G401.6 (cell line): ENCODE measurements at regions not wholly inside any gene's neighbourhood (a gene's known extent, or its start where the extent isn't known, plus 50 kb on each side); places are given as distances from the start of the nearest gene placed in this dataset.

Experiments used
- FAIRE-seq: peaks from 2 replicates; lab custom pipeline; 2012; peaks lifted over from hg19 to GRCh38; lab: Jason Lieb, UNC

DNA sequence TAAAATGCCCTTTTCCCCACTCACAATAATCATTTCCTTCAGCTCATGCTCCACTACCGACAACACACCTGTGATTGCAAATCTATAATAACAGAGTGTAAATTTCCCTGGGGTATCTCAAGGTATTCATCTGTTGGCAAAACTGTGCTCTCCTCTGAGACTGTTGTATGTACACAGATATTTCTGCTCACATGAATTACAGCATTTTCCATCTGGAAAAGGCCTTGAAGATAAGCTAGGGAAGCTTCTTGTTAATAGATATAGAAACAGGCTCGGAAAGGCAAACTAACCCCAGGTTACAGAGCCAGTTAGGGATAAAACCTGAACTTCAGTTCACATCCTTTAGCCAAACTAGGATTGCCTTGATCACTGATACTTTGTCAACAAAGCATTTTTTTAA, 210.4 kb upstream of the KRR1 start:
- FAIRE-seq = no peak

DNA sequence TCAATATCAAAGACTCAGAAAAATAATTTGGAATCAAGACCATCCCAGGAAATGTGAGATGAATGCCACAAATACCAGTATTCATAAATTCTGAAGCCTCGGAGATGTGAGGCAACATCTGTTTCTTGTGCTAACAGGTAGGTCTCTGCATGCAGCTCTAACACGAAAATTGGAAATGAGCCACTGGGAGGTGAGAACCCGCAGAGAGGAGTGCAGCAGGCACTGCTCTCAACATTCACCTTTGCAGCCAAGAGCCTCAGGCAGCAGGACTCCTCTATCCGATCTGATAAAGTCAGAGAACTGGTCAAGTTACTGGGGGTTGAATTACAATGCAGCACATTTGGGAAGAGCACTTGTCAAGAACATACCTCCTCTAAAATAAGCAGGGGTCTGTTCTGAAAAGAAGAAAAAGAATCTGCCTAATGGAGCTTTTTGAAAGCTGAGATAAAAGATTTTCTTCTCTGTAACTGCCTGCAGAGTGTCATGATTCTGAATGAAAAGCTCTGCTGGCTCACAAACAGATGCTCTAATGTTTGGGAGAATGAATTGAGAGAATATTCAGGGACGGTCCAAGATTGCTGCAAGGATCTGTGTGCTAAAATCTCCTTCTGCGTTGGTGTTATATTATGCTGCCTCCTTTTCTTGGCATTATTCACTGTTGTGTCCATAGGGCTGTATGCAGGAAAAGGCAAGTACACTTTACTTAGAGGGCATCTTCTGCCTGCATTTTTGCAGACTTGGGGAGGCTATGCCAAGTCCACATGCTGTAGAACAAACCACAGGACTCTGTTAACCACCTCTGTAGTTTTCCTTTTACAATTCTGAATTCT, 209.6 kb upstream of the KRR1 start:
- no peak for FAIRE-seq

DNA sequence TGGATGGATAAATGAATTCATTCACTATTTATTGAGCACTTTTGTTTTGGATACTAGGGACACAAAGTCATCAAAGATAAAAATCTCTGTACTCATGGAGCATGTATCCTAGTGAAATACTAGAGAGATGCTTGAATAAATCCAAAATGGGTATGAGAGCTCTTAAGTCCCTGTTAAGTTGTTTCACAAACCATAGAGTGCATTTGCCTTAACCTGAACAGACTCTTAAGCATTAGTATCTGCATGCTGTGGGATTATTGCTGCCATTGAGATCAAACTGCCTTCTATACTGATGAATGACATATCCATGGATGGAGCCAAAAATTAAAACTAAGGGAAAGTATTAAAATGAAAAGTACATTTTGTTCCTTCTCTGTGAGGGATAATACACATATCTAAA, 206.5 kb upstream of the KRR1 start:
- FAIRE-seq = no peak

DNA sequence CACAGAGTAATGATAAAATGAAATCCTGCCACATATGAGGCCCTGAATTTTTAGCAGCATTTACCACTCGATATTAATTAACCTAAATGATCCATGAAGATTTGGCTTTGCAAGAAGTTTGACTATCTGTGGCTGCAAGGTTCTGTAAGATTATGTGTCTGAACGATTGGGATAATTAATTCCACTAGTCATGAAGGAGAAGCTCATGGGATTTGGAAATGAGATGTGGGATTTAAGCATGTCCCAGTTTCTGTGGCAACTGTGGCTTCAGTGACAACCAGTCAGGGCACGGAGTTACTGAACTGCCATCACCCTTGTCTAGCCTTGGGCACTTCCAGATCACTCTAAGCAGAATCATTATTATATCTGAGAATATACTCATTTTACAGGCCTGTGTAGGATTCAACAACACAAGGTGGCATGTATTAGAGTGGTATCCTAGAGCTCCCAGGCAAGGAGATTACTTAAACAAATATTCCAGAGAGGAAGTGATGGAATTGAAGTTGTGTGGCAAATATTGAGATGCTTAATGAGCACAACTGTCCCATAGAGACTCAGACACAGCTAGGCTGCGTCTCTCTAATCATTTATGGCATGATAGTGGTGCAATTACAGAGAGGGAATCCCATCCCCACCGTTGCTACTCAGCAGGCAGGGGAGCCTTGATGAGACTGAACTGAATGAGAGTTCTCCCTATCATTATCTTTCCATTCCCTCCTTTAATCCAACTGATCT, 205.0 kb upstream of the KRR1 start:
- no peak for FAIRE-seq

DNA sequence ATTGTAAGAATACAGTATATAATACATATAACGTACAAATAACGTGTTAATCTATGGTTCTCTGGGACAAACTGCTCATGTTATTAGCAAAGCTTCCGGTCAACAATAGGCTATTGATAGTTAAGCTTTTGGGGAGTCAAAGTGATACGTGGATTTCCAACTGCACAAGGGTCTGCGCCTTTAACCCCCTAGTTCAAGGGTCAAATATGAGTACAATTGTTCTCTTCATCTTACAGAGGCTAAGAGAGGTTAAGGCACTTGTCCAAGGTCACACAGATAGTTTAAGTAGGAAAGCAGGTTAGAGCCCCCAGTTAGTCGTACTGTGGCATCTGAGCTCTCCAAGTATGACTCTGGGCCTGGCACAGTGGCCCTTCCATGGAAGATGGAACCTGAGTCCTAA, 204.3 kb upstream of the KRR1 start:
- FAIRE-seq = no peak

DNA sequence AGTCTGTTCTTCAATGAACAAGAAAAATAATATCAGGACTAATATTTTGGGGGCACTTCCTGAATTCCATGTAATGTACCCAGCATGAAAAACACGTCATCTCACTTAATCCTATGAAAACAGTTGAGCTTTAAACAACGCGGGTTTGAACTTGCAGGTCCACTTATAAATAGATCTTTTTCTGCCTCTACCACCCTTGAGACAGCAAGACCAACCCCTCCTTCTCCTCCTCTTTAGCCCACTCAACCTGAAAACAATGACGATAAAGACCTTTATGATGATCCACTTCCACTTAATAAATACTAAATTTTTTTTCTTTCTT, 203.9 kb upstream of the KRR1 start:
- no peak for FAIRE-seq

DNA sequence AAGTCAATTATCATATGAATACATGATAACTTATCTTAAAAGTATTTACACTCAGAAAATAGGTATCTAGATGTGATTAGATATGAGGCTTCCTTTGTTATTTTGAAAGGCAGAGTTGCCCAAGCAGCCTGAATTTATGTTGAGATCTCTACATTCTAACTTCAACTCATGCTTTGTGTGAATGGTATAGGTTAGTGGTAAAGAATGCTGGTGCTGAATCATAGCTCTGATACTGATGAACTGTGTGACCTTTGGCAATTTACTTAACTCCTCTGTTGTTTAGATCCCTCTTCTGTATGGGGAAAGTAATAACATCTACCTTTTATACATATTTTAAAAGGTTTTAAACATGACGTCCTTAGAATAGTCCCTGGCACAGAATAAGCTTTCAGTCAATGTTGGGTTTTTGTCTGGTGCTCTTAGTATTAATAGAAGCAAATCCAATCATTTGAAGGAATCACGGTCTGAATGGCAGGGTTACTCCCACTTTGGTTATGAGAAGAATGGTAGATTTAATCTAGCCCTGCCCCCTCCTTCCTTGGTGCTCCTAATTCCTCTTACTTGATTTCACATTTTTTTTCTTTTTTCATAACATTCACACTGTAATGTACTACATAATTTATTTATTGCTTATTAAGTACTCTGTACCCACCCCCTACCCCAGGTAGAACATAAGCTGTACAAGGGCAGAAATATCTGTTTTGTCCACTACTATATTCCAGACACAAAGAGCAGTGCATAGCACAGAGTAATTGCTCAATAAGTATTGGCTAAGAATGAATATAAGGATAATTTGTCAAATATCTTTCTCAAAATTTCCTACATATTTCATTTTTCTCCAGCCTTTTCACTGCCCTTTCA, 203.3 kb upstream of the KRR1 start:
- no peak for FAIRE-seq

DNA sequence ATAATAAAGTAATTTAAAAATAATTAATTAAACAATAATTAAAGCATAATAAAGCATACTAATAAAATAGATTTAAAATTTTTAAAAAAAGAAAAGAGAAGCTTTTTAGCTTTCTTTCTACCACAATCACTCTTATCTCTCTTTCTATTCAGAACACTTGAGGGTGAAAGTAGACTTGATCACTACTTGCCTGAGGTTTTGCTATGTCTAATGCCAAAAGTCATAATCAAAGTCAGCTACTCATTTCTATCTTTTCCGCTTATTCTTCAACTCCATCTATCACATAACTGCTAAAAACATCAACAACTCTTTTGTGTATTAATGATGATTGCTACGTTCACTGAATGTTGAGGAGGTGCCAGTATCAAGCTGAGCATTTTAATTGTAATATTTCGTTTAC, 202.0 kb upstream of the KRR1 start:
- no peak for FAIRE-seq

DNA sequence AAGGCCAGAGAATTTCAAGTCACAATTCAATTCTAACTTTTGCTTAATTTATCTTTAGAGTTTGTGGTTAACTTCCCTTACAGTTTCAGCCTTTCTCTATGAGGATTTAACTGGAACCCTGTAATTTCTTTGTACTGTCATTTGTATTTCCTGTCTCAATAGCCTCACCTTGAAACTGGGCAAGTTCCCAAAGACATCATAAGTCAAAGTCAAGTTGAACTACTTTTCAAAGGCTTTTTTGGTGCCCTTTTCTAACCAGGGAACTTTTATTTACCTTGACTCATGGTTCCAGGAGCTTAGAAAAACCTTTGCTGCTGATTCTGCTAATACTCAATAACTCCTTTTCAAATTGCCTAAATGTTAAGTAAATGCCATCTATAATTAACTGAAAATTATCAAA, 200.8 kb upstream of the KRR1 start:
- FAIRE-seq = no peak

DNA sequence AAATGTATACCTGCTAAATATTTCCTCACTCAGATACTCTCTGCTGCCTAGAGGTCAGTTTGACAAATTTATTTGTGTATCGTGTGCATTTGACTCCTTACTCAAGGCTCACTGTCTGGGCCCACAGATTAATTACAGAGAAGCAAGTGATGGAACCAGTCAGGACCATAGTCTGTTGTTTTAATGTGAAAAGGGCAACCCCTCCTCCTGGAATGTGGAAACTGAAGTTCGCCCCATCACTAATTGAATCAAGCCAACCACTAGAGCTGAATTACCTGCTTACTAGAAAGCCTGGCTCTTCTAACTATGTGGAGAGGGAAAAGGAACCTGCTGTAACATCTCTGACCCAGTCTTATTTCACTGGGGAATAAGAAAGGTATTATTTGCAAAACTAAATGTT, 199.9 kb upstream of the KRR1 start:
- no peak for FAIRE-seq

DNA sequence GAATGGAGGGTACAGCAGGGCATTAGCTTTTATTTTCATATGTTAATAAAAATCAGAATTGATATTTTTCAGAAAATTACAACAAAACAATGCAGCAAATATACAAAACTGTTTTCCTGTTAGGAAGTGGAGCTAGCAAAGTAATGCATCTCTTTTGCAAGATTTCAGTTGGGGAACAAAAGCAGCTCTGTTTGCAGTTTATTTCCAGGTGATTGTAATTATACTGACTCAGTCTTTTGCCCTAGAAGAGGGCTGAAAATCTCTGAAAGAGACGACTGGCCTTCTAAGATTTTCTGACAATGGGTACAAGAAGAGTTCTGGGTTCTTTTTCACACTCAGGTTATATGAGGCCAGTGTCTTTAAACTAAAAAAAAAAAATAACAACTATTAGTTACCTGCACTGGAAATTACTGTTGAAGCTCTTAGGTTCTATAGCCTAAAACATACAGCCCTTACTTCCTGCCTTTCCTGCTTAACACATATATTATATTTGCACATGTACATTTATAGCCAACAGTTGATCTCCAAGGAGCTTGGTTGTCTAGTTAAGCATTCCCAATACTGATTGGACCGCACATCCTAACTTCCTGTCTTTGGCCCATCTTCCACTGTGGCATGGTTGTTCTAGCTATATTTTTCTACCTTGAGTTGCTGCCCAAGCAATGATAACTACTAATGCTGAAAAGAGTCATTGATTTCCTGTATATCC, 199.1 kb upstream of the KRR1 start:
- FAIRE-seq = no peak

DNA sequence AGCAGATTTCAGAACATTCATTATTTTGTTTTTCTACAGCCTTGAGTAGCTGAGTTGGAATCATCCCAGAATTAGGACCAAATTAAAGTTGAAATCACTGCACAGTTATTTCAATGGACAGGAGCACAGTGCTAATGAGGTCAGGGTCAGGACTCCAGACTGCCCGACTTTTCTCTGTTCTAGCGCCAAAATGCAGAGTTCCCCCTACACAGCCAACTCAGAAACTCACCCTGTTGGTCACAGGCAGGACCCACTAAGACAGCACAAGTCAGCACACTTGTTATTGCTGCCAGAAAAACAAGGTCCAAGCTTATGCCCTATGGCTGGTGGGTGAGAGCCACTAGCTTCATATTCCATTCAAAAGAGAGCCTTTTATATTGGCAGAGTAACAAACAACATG, 198.1 kb upstream of the KRR1 start:
- FAIRE-seq = no peak

DNA sequence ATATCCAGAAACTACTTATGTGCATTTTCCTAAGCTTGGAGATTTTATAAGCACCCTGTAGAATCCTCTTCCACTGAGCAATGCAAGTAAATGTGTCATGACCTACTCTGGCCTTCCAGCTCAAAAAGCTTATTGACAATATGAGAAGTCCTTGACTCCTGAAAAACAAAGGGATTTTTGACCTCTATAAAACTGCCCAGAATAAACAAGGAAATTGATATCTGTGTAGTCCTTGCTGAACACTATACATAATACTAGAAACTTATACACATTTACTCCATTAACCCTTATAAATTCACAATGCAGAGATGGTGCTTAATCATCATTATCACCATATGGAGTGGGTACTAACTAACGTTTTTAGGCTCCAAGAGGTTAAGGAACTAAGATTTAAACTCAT, 197.4 kb upstream of the KRR1 start:
- FAIRE-seq = no peak

DNA sequence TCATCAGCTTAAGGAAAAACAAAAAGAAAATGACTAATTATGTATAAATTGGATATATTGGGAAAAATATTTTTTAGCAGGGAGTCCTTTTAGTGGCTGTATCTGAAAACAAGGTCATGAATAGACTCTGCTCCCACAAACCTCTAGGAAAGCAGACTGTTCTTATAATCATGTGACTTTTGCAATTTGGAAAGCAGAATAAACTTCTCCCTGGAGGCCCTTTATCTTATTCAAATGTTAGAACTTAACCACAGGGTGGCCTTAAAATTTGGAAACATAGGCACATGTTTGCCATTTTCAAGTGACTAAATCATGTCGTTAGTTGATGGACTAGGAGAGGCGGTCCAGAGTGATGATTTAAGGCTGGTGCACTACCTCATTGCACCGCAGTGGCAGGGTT, 196.6 kb upstream of the KRR1 start:
- FAIRE-seq = no peak

DNA sequence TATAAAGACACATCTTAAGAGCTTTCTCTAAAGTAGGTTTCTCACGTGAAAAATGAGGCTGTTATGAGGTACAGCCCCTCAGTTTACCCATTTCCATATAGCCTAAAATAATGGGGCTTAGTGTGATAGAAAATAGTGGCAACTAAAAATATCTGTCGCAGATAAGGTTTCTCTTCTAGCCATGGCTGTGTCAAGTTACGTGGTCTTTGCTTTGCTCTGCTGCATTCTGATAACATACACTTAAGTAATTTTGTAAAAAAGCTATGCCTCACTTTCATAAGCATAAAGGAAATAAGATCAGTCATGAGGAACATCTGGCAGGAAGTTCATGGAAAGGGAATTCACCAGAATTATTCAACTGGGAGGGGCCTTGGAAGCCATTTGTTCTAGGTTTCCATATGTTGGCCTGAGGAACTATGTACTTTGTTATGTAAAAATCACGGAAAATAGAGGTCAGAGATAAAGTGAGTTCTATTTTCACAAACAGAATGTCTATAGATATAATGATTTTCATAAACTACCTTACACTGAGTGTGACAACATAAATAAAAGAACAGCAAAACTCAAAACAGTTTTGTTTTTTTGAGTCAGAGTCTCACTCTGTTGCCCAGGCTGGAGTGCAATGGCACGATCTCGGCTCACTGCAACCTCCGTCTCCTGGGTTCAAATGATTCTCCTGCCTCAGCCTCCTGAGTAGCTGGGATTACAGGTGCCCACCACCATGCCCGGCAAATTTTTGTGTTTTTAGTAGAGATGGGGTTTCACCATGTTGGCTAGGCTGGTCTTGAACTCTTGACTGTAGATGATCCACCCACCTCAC, 195.6 kb upstream of the KRR1 start:
- FAIRE-seq = no peak

DNA sequence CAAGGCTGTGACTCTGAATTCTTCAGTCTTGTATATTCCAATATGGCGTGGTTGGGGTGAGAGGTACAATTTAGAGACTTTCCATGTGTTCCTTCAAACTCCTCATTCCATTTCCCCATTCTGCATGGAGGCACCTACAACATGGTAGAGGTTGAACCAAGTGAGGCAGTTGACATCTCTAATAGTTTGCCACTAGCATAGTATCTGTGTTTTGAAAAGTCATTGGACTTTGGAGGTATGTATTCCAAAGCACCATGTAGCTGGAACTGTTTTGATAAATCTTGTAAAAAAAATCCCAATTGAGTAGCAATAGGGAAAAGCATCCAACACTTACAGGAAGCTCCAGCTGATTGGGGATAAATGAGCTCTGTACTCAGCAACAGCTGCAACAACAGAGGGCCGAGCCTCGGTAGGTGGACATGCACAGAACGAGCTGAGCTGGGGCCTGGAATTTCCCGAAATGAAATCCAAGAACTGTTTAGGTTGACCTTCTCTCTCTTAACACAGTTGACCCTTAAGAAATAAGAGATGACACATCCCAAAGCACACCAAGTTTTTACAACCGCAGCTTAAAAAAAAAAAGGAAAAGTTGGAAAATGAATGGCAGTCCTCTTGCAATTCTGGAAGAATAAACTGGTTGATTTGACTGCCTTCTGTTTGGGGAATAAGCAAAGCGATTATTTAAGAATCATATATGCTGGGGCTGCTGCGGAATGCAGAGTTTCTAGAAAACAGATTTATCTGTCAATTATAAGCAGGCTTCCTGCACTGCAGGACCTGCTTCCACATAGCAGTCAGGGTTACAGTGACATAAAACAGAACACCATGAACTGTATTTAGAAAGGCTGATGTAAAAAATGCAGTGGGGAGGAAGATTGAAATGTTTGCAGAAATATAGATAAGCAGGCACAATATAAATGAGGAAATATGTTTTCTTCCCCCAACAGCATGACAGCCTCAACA, 194.6 kb upstream of the KRR1 start:
- no peak for FAIRE-seq

DNA sequence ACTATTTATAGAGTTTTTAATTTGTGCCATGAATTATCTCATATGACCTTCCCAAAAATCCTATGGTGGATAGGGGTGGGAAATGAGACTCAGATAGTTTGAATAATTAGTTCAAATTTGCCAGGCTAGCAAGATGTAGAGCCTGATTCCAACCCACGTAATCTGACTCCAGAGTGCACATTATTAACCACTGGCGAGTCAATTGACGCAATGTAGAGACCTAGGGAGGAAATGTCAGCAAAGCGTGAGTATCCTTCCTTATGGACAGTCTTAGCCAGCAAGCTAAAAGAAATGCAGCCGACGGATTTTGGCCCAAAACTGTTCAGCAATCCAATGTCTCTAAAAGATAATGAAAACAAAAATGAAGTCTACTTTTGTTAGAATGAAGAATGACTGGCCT, 193.3 kb upstream of the KRR1 start:
- FAIRE-seq = no peak

DNA sequence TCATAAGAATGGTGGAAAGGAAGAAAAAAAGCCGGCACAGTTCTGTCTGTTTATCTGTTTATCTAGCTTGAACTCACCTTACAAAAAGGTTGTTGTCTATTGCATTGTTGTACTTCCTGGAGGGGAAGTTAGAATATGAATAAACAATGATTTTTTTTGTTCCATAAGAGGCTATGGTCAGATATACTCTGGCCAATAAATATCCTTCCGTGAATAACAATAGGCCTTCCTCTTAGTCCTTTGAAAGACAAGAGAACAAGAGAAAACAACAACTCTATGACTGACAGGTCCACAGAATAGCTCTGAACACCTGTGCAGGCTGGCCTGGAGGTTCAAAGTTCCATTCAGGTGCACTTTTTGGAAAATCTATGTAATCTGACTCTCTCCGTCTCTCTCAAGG, 192.8 kb upstream of the KRR1 start:
- no peak for FAIRE-seq

DNA sequence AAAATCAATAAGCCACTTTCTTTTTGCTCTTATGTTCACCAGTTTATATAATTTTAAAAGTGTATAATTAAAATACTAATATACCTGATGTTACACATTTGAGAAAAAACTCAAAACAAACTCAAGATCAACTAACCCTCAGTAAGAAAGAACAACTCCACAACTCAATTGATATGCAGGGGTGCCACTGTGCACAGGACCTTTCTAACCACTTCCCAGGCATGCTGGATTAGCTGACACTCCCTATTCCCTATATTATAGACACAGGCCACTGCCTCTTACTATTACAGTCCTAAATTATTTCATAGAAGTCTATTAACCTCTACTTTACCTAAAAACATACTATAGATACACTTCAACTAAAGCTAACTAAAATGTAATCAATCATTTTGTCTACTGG, 191.7 kb upstream of the KRR1 start:
- FAIRE-seq = no peak

DNA sequence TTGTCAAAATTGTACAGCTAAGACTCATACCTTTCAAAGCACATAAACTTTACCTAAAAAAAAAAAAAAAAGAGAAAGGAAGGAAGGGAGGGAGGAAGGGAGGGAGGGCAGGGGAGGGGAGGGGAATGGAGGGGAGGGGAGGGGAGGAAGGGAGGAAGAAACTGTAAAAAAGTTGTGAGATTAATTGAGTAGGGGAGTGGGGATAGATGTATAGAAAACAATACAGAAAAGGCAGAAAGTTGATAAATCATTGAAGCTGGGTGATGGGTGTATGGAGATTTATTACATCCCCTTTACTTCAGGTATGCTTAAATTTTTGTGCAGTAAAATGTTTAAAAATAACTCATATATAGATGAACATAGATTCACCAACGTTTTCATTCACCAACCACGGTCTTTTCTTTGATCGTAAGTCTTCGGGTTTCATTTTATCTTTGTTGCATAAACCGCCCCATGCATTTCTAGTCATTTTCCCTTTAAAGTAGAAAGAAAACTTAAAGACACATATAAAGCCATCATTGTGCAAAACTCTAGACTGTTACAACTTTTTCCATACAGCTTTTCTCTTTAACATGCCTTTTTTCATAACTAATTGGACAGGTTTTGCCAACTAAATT, 191.2 kb upstream of the KRR1 start:
- no peak for FAIRE-seq
